Tibial artery (tissue), 4 donors: ENCODE measurements at regions not wholly inside any gene's neighbourhood (a gene's known extent, or its start where the extent isn't known, plus 50 kb on each side); places are given as distances from the start of the nearest gene placed in this dataset.

ENCODE experiments used
- DNase-seq, 2 donors: peaks; one replicate each; pipeline ENCODE4 v3.0.0-alpha.2; 2019
- H3K27ac ChIP-seq, 2 donors: fragments of 200-600 bp; sonication (generic) in 1 of 2; 1 replicate in 1 of 2; 2 replicates in 1 of 2; pipeline ENCODE4 v1.5.1; 2018 to 2019; ENCODE audit warnings: mild to moderate bottlenecking in 1 of 2
- H3K27me3 ChIP-seq, 2 donors: fragments of 200-600 bp; sonication (generic) in 1 of 2; one replicate each; pipeline versions ENCODE4 v1.5.1 to v1.6.0; 2016 to 2019
- H3K36me3 ChIP-seq, 3 donors: fragments of 200-600 bp; sonication (generic) in 2 of 3; one replicate each; pipeline ENCODE4 v1.5.1; 2016 to 2019; ENCODE audit warnings: mild to moderate bottlenecking in 2 of 3
- H3K4me1 ChIP-seq, 4 donors: fragments of 200-600 bp; sonication (generic) in 2 of 4; 1 replicate in 3 of 4; 2 replicates in 1 of 4; pipeline ENCODE4 v1.5.1; 2016 to 2019
- H3K4me3 ChIP-seq, 2 donors: fragments of 200-600 bp; sonication (generic) in 1 of 2; 1 replicate in 1 of 2; 2 replicates in 1 of 2; pipeline ENCODE4 v1.5.1; 2018 to 2019; ENCODE audit warnings: mild to moderate bottlenecking in 2 of 2
- H3K9me3 ChIP-seq, 3 donors: fragments of 200-600 bp; sonication (generic) in 1 of 3; one replicate each; pipeline ENCODE4 v1.5.1; 2016 to 2019
- CTCF ChIP-seq, 2 experiments: fragments of 200-600 bp in 1 of 2; fragments of 450-650 bp in 1 of 2; IDR thresholded peaks; one replicate each; pipeline ENCODE4 v1.5.1; 2017 to 2019; ENCODE audit warnings: antibody characterized with exemption in 2 of 2, mild to moderate bottlenecking in 1 of 2, moderate library complexity in 1 of 2
- intact Hi-C: fragments of 100-400 bp; cut with DNase I; formaldehyde crosslinking; loops from one replicate; pipeline ENCODE4 v1.15.0; 2023; ENCODE audit warnings: low total_unique reads

- no peaks in the 10 kb centered on the region for H3K9me3 ChIP-seq
- no peak overlapping the region for H3K4me3 ChIP-seq
- no peak for DNase-seq
- no peaks in the 10 kb centered on the region for H3K4me1 ChIP-seq
- intact Hi-C loops: no loop called here
- no peak for TF ChIP-seq CTCF (IDR thresholded peaks at IDR 0.05)
- H3K27me3 ChIP-seq: no peaks in the 10 kb centered on the region
- H3K27ac ChIP-seq: no peak overlapping the region
- no peaks in the 10 kb centered on the region for H3K36me3 ChIP-seq
Measured at GRCh38 chr12:83659321-83659720, 972.6 kb downstream of the TMTC2 start.

- H3K4me1 ChIP-seq: no peaks in the 10 kb centered on the region
- intact Hi-C loops: no loop called here
- H3K4me3 ChIP-seq: no peak overlapping the region
- no peak overlapping the region for H3K27ac ChIP-seq
- no peak for TF ChIP-seq CTCF (IDR thresholded peaks at IDR 0.05)
- peaks cover 0 to 10% (median 0%) of the 10 kb centered on the region in 3 donors for H3K9me3 ChIP-seq
- H3K36me3 ChIP-seq: no peaks in the 10 kb centered on the region
- H3K27me3 ChIP-seq: no peaks in the 10 kb centered on the region
- no peak for DNase-seq
Measured at GRCh38 chr12:83656004-83656403, 969.3 kb downstream of the TMTC2 start.

- Histone ChIP-seq H3K27me3 (no peaks in the 10 kb centered on the region), H3K36me3 (no peaks in the 10 kb centered on the region), H3K4me1 (no peaks in the 10 kb centered on the region), H3K27ac (no peak overlapping the region), H3K4me3 (no peak overlapping the region), H3K9me3 (peaks cover 0 to 5% (median 0%) of the 10 kb centered on the region in 3 donors)
- no peak for TF ChIP-seq CTCF (IDR thresholded peaks at IDR 0.05)
- intact Hi-C loops: no loop called here
- DNase-seq: no peak
Measured at GRCh38 chr12:83642205-83642604, 955.5 kb downstream of the TMTC2 start.

DNA sequence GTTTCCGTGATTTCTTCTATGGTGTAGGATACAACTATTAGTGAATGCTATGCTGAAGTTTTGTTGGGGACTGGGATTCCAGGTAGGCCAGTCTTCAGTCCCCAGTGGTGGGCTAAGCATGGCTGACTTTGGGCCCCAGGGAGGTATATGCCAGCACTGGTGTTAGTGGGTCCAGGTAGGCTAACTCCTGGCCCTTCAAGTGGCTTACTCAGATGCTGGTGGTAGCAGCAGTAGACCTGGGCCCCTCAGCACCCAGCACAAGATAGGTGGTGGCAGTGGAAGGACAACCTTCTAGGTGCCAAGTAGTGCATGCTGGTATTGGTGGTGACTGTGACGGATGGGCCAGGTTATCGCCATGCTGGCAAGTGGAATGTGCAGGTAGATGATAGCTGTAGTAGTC is 955.1 kb downstream of the TMTC2 start:
- intact Hi-C loops: no loop called here
- Histone ChIP-seq H3K4me1 (no peaks in the 10 kb centered on the region), H3K36me3 (no peaks in the 10 kb centered on the region), H3K9me3 (peaks cover 0 to 5% (median 0%) of the 10 kb centered on the region in 3 donors), H3K4me3 (no peak overlapping the region), H3K27me3 (no peaks in the 10 kb centered on the region), H3K27ac (no peak overlapping the region)
- TF ChIP-seq CTCF (IDR thresholded peaks at IDR 0.05): no peak
- no peak for DNase-seq

DNA sequence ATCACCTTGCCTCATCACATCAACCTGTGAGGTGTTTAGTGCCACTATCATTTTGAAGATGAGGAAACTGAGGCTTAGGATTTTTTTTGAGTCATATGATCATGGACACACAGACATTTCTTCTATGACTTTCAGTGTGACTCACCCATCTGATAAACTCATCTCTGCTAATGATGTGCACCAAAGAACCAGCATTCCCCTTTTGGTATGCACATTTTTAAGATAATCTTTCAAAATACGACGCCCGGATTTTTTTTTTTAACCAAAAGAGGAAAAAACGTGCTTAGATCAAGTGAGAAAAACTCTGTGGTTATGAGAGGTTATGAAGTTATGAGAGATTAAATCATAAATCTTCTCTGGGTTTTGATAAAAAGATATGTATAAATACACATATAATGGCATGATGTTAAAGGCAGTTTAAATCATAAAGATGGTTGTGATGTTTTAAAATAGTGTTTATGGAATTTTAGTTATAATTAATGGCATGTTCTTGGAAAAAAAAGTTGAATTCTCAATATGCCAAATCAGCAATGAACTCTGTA is 948.1 kb downstream of the TMTC2 start:
- no peak for TF ChIP-seq CTCF (IDR thresholded peaks at IDR 0.05)
- H3K36me3 ChIP-seq: no peaks in the 10 kb centered on the region

DNA sequence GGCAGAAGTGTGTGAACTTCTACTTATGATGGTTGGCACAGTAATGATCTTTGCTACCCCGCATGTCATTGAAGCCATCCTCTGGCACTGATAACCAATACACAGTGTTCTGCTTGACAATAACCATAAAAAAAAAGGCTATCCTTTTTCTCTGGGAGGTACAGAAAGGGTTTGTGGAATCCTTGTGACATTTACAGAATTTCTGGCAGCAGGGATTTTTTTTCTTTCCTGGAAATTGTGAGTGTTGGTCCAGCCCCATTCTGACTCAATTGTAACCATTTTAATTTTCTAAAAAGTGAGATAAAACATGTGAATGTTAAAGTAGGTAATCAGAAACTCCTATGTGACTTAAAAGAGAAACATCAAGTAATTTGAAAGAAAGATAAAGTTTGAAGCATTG is 943.8 kb downstream of the TMTC2 start:
- Histone ChIP-seq H3K36me3 (no peaks in the 10 kb centered on the region), H3K27me3 (no peaks in the 10 kb centered on the region), H3K27ac (no peak overlapping the region), H3K9me3 (no peaks in the 10 kb centered on the region), H3K4me1 (no peaks in the 10 kb centered on the region), H3K4me3 (no peak overlapping the region)
- no peak for DNase-seq
- TF ChIP-seq CTCF (IDR thresholded peaks at IDR 0.05): no peak
- intact Hi-C loops: no loop called here

More for the DNA sequence above, 948.1 kb downstream of the TMTC2 start:
- no peak for DNase-seq
- no peaks in the 10 kb centered on the region for H3K9me3 ChIP-seq
- intact Hi-C loops: no loop called here
- H3K4me3 ChIP-seq: no peak overlapping the region
- no peaks in the 10 kb centered on the region for H3K27me3 ChIP-seq
- no peak overlapping the region for H3K27ac ChIP-seq
- H3K4me1 ChIP-seq: no peaks in the 10 kb centered on the region
